ENCODE measurements at regions not wholly inside any gene's neighbourhood (a gene's known extent, or its start where the extent isn't known, plus 50 kb on each side); places are given as distances from the start of the nearest gene placed in this dataset.

- H2AFZ ChIP-seq (ENCODE audit: low read depth): no peak overlapping the region
- no peaks in the 10 kb centered on the region for H3K36me3 ChIP-seq (ENCODE audit: insufficient read depth)
- H3K79me2 ChIP-seq (ENCODE audit: insufficient read depth, low read depth): no peaks in the 10 kb centered on the region
- no peak overlapping the region for H3K4me2 ChIP-seq
- H3K27ac ChIP-seq: no peak overlapping the region
- TF ChIP-seq CTCF (conservative IDR thresholded peaks at IDR 0.05; ENCODE audit: low read depth, low read length): no peak
- no peak overlapping the region for H3K4me3 ChIP-seq (IDR thresholded peaks at IDR 0.05; ENCODE audit: insufficient read depth, low read depth, low read length)
- no peaks in the 10 kb centered on the region for H3K27me3 ChIP-seq (ENCODE audit: insufficient read depth, low read depth)
- H3K4me1 ChIP-seq (ENCODE audit: low read depth, poor library complexity, severe bottlenecking): no peaks in the 10 kb centered on the region
- no peak overlapping the region for H3K9ac ChIP-seq
- H4K20me1 ChIP-seq (ENCODE audit: insufficient read depth): no peaks in the 10 kb centered on the region
Measured at GRCh38 chr2:8285081-8285480, 396.8 kb upstream of the ID2 start.

GRCh38 chr2:8285898-8286297, 396.0 kb upstream of the ID2 start:
- Histone ChIP-seq H3K4me2 (no peak overlapping the region), H3K27ac (no peak overlapping the region), H3K79me2 (ENCODE audit: insufficient read depth, low read depth) (no peaks in the 10 kb centered on the region), H4K20me1 (ENCODE audit: insufficient read depth) (no peaks in the 10 kb centered on the region), H3K4me1 (ENCODE audit: low read depth, poor library complexity, severe bottlenecking) (no peaks in the 10 kb centered on the region), H3K36me3 (ENCODE audit: insufficient read depth) (no peaks in the 10 kb centered on the region), H3K27me3 (ENCODE audit: insufficient read depth, low read depth) (no peaks in the 10 kb centered on the region), H3K4me3 (IDR thresholded peaks at IDR 0.05; ENCODE audit: insufficient read depth, low read depth, low read length) (no peak overlapping the region), H2AFZ (ENCODE audit: low read depth) (no peak overlapping the region), H3K9ac (no peak overlapping the region)
- no peak for TF ChIP-seq CTCF (conservative IDR thresholded peaks at IDR 0.05; ENCODE audit: low read depth, low read length)

- no peak overlapping the region for H3K9ac ChIP-seq
- no peaks in the 10 kb centered on the region for H4K20me1 ChIP-seq (ENCODE audit: insufficient read depth)
- H3K36me3 ChIP-seq (ENCODE audit: insufficient read depth): no peaks in the 10 kb centered on the region
- H2AFZ ChIP-seq (ENCODE audit: low read depth): no peak overlapping the region
- H3K4me1 ChIP-seq (ENCODE audit: low read depth, poor library complexity, severe bottlenecking): no peaks in the 10 kb centered on the region
- no peak overlapping the region for H3K4me2 ChIP-seq
- no peaks in the 10 kb centered on the region for H3K79me2 ChIP-seq (ENCODE audit: insufficient read depth, low read depth)
- TF ChIP-seq CTCF (conservative IDR thresholded peaks at IDR 0.05; ENCODE audit: low read depth, low read length): no peak
- H3K27ac ChIP-seq: no peak overlapping the region
- H3K27me3 ChIP-seq (ENCODE audit: insufficient read depth, low read depth): no peaks in the 10 kb centered on the region
- no peak overlapping the region for H3K4me3 ChIP-seq (IDR thresholded peaks at IDR 0.05; ENCODE audit: insufficient read depth, low read depth, low read length)
Measured at GRCh38 chr2:8288206-8288605, 393.6 kb upstream of the ID2 start.

- H3K4me3 ChIP-seq (IDR thresholded peaks at IDR 0.05; ENCODE audit: insufficient read depth, low read depth, low read length): no peak overlapping the region
- no peaks in the 10 kb centered on the region for H4K20me1 ChIP-seq (ENCODE audit: insufficient read depth)
- no peak overlapping the region for H3K9ac ChIP-seq
- no peaks in the 10 kb centered on the region for H3K79me2 ChIP-seq (ENCODE audit: insufficient read depth, low read depth)
- H3K27me3 ChIP-seq (ENCODE audit: insufficient read depth, low read depth): no peaks in the 10 kb centered on the region
- H3K4me2 ChIP-seq: no peak overlapping the region
- no peaks in the 10 kb centered on the region for H3K36me3 ChIP-seq (ENCODE audit: insufficient read depth)
- no peak overlapping the region for H2AFZ ChIP-seq (ENCODE audit: low read depth)
- no peak overlapping the region for H3K27ac ChIP-seq
- no peak for TF ChIP-seq CTCF (conservative IDR thresholded peaks at IDR 0.05; ENCODE audit: low read depth, low read length)
- no peaks in the 10 kb centered on the region for H3K4me1 ChIP-seq (ENCODE audit: low read depth, poor library complexity, severe bottlenecking)
Measured at GRCh38 chr2:8289111-8289510, 392.7 kb upstream of the ID2 start.

All from KMS-11 (cell line).